C4-2B (cell line): ENCODE measurements at regions not wholly inside any gene's neighbourhood (a gene's known extent, or its start where the extent isn't known, plus 50 kb on each side); places are given as distances from the start of the nearest gene placed in this dataset.

Experiments used
- H3K27ac ChIP-seq: fragments of 450-650 bp; 2 replicates; pipeline ENCODE4 v1.5.1; 2017
- ZFX ChIP-seq: fragments of 450-650 bp; IDR thresholded peaks from 2 replicates; pipeline ENCODE4 v1.6.1; 2017
- TF ChIP-seq, protein P1 (sequence below): fragments of 450-650 bp; conservative IDR thresholded peaks from 2 replicates; pipeline ENCODE4 v1.5.1; 2017; ENCODE audit warnings: mild to moderate bottlenecking

DNA sequence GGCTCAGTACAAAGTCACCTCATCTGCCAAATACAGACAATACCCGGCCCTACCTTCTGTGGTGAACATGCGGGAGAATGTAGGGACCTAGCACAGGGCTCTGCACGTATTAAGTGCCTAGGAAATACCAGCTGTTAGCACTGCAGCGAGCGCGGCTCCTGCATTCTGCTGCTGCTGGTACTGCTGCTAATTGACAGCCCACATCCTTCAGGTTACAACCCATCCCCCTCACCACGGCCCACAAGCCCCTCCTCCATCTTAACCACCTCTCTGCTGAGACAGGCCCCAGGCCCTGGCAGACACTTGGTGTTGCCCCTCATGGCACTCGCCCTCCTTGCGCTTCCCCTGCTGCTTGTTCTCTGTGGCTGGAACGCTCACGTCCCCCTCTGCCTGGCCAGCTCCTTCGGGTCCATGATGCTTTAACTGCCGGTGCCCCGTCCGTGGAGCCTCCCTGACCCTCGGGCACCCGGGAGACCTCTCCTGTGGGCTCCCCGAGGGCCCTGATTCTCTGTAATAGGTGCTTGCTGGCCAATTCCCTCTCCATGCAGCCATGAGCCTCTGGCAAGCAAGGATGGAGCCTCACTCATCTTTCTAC, 53.3 kb upstream of the LOXL4 start:
- TF ChIP-seq ZFX = no peak
- TF ChIP-seq, protein P1, sequence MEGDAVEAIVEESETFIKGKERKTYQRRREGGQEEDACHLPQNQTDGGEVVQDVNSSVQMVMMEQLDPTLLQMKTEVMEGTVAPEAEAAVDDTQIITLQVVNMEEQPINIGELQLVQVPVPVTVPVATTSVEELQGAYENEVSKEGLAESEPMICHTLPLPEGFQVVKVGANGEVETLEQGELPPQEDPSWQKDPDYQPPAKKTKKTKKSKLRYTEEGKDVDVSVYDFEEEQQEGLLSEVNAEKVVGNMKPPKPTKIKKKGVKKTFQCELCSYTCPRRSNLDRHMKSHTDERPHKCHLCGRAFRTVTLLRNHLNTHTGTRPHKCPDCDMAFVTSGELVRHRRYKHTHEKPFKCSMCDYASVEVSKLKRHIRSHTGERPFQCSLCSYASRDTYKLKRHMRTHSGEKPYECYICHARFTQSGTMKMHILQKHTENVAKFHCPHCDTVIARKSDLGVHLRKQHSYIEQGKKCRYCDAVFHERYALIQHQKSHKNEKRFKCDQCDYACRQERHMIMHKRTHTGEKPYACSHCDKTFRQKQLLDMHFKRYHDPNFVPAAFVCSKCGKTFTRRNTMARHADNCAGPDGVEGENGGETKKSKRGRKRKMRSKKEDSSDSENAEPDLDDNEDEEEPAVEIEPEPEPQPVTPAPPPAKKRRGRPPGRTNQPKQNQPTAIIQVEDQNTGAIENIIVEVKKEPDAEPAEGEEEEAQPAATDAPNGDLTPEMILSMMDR = no peak
- H3K27ac ChIP-seq = no peak overlapping the region

DNA sequence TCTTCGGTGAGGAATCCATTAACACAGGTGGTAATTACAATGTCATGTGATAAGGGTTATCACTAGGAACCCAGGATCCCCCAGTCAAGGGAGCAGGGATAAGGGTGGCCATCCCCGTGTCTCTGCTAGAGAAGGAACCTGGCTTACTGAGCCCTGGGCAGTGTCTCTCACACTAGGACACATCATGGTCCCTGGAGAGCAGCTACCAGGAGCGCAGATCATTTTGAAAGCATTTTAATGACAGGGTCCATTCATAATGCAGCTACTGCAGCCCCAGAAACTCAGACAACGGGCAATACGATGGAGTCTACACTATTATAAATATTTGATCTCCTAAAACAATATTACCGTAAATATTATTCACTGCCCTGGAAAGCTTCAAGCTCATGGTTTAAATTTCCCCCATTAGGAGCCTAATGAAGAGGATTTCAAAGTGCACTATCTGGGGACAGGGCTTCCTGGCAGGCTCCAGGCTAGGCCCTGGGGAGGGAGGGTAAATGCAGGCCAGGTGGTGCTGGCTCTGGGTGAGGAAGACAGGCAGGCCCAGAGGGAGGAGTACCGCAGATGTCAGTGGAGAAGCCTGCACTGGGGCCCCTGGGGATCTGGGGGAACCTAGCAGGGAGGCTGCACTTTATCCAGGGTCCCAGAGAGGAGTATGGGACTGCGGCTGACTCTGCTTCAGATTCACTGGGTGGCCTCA, 52.6 kb upstream of the LOXL4 start:
- H3K27ac ChIP-seq = no peak overlapping the region
- no peak for TF ChIP-seq ZFX
- TF ChIP-seq, protein P1 = no peak

DNA sequence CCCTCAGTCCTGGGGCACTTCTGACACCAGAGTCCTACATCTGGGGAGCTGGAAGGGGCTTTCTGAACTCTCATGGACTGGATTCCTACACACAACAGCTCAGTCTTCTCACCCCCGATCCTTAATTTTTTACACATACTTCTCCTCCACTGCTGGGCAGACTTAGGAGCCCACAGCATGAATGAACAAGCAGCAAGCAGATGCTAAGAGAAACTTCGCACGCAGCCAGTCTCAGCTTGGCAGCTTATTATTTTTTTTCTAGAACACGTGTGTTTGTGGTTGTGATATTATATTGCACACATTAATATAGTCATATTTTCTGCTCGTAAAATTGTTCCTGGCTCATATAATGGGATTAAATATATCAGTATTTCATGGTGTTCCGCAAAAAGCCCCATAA, 50.9 kb upstream of the LOXL4 start:
- TF ChIP-seq ZFX = no peak
- TF ChIP-seq, protein P1 = no peak
- H3K27ac ChIP-seq = no peak overlapping the region
